SU-DHL-6 (cell line): ENCODE measurements at regions not wholly inside any gene's neighbourhood (a gene's known extent, or its start where the extent isn't known, plus 50 kb on each side); places are given as distances from the start of the nearest gene placed in this dataset.

Source experiments
- EZH2phosphoT487 ChIP-seq: fragments of 200-600 bp; sonication (generic), shearing (Covaris generic); conservative IDR thresholded peaks from 2 replicates; pipeline ENCODE4 v1.6.1; 2018; ENCODE audit warnings: mild to moderate bottlenecking, antibody characterized with exemption, low read length, moderate library complexity, mixed read lengths
- TF ChIP-seq, protein P1 (sequence below): fragments of 200-600 bp; sonication (generic); IDR thresholded peaks from one replicate; pipeline ENCODE4 v1.5.1; 2017; ENCODE audit warnings: antibody characterized with exemption, mild to moderate bottlenecking, low read length, moderate library complexity; ENCODE audit not compliant: insufficient read depth, poor library complexity, severe bottlenecking

DNA sequence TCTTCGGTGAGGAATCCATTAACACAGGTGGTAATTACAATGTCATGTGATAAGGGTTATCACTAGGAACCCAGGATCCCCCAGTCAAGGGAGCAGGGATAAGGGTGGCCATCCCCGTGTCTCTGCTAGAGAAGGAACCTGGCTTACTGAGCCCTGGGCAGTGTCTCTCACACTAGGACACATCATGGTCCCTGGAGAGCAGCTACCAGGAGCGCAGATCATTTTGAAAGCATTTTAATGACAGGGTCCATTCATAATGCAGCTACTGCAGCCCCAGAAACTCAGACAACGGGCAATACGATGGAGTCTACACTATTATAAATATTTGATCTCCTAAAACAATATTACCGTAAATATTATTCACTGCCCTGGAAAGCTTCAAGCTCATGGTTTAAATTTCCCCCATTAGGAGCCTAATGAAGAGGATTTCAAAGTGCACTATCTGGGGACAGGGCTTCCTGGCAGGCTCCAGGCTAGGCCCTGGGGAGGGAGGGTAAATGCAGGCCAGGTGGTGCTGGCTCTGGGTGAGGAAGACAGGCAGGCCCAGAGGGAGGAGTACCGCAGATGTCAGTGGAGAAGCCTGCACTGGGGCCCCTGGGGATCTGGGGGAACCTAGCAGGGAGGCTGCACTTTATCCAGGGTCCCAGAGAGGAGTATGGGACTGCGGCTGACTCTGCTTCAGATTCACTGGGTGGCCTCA lies 52.6 kb upstream of the LOXL4 start:
- TF ChIP-seq, protein P1, sequence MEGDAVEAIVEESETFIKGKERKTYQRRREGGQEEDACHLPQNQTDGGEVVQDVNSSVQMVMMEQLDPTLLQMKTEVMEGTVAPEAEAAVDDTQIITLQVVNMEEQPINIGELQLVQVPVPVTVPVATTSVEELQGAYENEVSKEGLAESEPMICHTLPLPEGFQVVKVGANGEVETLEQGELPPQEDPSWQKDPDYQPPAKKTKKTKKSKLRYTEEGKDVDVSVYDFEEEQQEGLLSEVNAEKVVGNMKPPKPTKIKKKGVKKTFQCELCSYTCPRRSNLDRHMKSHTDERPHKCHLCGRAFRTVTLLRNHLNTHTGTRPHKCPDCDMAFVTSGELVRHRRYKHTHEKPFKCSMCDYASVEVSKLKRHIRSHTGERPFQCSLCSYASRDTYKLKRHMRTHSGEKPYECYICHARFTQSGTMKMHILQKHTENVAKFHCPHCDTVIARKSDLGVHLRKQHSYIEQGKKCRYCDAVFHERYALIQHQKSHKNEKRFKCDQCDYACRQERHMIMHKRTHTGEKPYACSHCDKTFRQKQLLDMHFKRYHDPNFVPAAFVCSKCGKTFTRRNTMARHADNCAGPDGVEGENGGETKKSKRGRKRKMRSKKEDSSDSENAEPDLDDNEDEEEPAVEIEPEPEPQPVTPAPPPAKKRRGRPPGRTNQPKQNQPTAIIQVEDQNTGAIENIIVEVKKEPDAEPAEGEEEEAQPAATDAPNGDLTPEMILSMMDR, result no peak
- no peak for TF ChIP-seq EZH2phosphoT487
